ENCODE measurements at regions not wholly inside any gene's neighbourhood (a gene's known extent, or its start where the extent isn't known, plus 50 kb on each side); places are given as distances from the start of the nearest gene placed in this dataset.

GRCh38 chr22:26952451-26953011 lies 295.1 kb downstream of the MIAT start:
- no peak for TF ChIP-seq POLR2A (IDR thresholded peaks at IDR 0.05)
- no peak for TF ChIP-seq CTCF (IDR thresholded peaks at IDR 0.05)

Measured in Peyer's patch (tissue), 4 donors.